ENCODE measurements at regions not wholly inside any gene's neighbourhood (a gene's known extent, or its start where the extent isn't known, plus 50 kb on each side); places are given as distances from the start of the nearest gene placed in this dataset.

GRCh38 chr20:57761413-57761734 is 51.6 kb upstream of the PMEPA1 start:
- TF ChIP-seq CTCF (IDR thresholded peaks at IDR 0.05), result no peak
- ATAC-seq (no peak), DNase-seq (no peak)
- intact Hi-C loops (cut with DNase I), result no loop called here
- no peak overlapping the region for H3K4me3 ChIP-seq
- H3K9me3 ChIP-seq, result peaks cover 0 to 26% (median 9%) of the 10 kb centered on the region in 11 donors
- H3K27me3 ChIP-seq, result no peaks in the 10 kb centered on the region
- no peaks in the 10 kb centered on the region for H3K4me1 ChIP-seq
- H3K36me3 ChIP-seq, result no peaks in the 10 kb centered on the region
- 89 to 92% methylated on average over 3 of the region's 3 CpGs for WGBS, 2 donors
- no peak overlapping the region for H3K27ac ChIP-seq

- Histone ChIP-seq H3K4me1 (no peaks in the 10 kb centered on the region), H3K27me3 (no peaks in the 10 kb centered on the region), H3K4me3 (no peak overlapping the region), H3K9me3 (peaks cover 0 to 26% (median 9%) of the 10 kb centered on the region in 11 donors), H3K36me3 (no peaks in the 10 kb centered on the region), H3K27ac (no peak overlapping the region)
- intact Hi-C loops (cut with DNase I), result no loop called here
- no peak for ATAC-seq
- no peak for TF ChIP-seq CTCF (IDR thresholded peaks at IDR 0.05)
- 95 to 97% methylated on average over 4 of the region's 4 CpGs for WGBS, 2 donors
- no peak for DNase-seq
Observed at GRCh38 chr20:57760698-57761412, 51.0 kb upstream of the PMEPA1 start.

- H3K27ac ChIP-seq, result no peak overlapping the region
- 89 to 92% methylated on average over 4 of the region's 4 CpGs for WGBS, 2 donors
- H3K4me1 ChIP-seq, result no peaks in the 10 kb centered on the region
- ATAC-seq (no peak), DNase-seq (no peak)
- no peaks in the 10 kb centered on the region for H3K27me3 ChIP-seq
- peaks cover 0 to 18% (median 5%) of the 10 kb centered on the region in 11 donors for H3K9me3 ChIP-seq
- no peak for TF ChIP-seq CTCF (IDR thresholded peaks at IDR 0.05)
- H3K36me3 ChIP-seq, result no peaks in the 10 kb centered on the region
- intact Hi-C loops (cut with DNase I), result loop anchor here in 1 of 10 donors (10.0 kb wide), 1 partner anchor 165 kb away; no protein-coding TSS in a partner anchor
- H3K4me3 ChIP-seq, result no peak overlapping the region
Observed at GRCh38 chr20:57759724-57760123, 49.9 kb upstream of the PMEPA1 start.

Small RNA genes lying in the stretch of these regions (microRNA-seq; reads per million reads assigned to microRNA genes)
- 0 reads per million in 2 donors for gene MIR4532

Measured in heart right ventricle (tissue), 16 donors.